Heart left ventricle (tissue), 16 donors: ENCODE measurements at regions not wholly inside any gene's neighbourhood (a gene's known extent, or its start where the extent isn't known, plus 50 kb on each side); places are given as distances from the start of the nearest gene placed in this dataset.
A peak's percentile ranks its signal among the peaks of the same experiment; 100 is the strongest.

Experiments
- ATAC-seq, 4 donors: fragments of 200-7000 bp; cut with Tn5 transposase; one replicate each; pipeline ENCODE4 v1.9.1; 2020 to 2022; ENCODE audit warnings: moderate library complexity in 4 of 4, mild to moderate bottlenecking in 3 of 4, moderate number of reproducible peaks in 1 of 4
- DNase-seq, 5 donors: peaks; one replicate each; pipeline ENCODE4 v3.0.0-alpha.2; 2020
- H3K27ac ChIP-seq, 12 donors: fragments of 200-600 bp; sonication (generic) in 4 of 12; one replicate each; pipeline versions ENCODE4 v1.5.0 to v1.8.0; 2016 to 2022; ENCODE audit warnings: mild to moderate bottlenecking in 2 of 12
- H3K27me3 ChIP-seq, 9 donors: fragments of 200-600 bp; sonication (generic) in 2 of 9; one replicate each; pipeline versions ENCODE4 v1.5.1 to v1.8.0; 2016 to 2022; ENCODE audit warnings: mild to moderate bottlenecking in 3 of 9
- H3K36me3 ChIP-seq, 9 donors: fragments of 200-600 bp; sonication (generic) in 2 of 9; one replicate each; pipeline versions ENCODE4 v1.5.0 to v1.8.0; 2018 to 2022; ENCODE audit warnings: mild to moderate bottlenecking in 2 of 9
- H3K4me1 ChIP-seq, 12 donors: fragments of 200-600 bp; sonication (generic) in 4 of 12; one replicate each; pipeline versions ENCODE4 v1.5.0 to v1.8.0; 2016 to 2022; ENCODE audit warnings: mild to moderate bottlenecking in 3 of 12
- H3K4me3 ChIP-seq, 12 donors: fragments of 200-600 bp; sonication (generic) in 4 of 12; one replicate each; pipeline versions ENCODE4 v1.5.0 to v1.8.0; 2017 to 2022; ENCODE audit warnings: mild to moderate bottlenecking in 9 of 12, moderate library complexity in 4 of 12
- H3K9me3 ChIP-seq, 12 donors: fragments of 200-600 bp; sonication (generic) in 4 of 12; one replicate each; pipeline versions ENCODE4 v1.5.0 to v1.8.0; 2016 to 2022; ENCODE audit warnings: mild to moderate bottlenecking in 1 of 12
- CTCF ChIP-seq, 12 donors: fragments of 200-600 bp; sonication (generic) in 4 of 12; IDR thresholded peaks; one replicate each; pipeline versions ENCODE4 v1.5.0 to v1.8.0; 2018 to 2022; ENCODE audit warnings: antibody characterized with exemption in 12 of 12, mild to moderate bottlenecking in 5 of 12
- POLR2A ChIP-seq, 2 donors: fragments of 450-650 bp; IDR thresholded peaks; one replicate each; pipeline ENCODE4 v1.6.1; 2017; ENCODE audit warnings: antibody characterized with exemption in 2 of 2, mild to moderate bottlenecking in 2 of 2, moderate library complexity in 2 of 2
- WGBS, 4 donors: extraction: QIAGEN DNeasy Blood & Tissue Kit in 2 of 4; methylation state at CpG; one replicate each; pipeline versions ENCODE4 v1.1.5 to v1.1.7; 2013 to 2018; 5-methylcytosine and 5-hydroxymethylcytosine counted together
- intact Hi-C, 10 donors: fragments of 100-400 bp; cut with DNase I; formaldehyde crosslinking; loops; one replicate each; pipeline versions ENCODE4 v1.11.1 to v1.14.2; 2022
- donor health status: ischemic (EF 13 %, LVEDD 7.1; RV severe dilation, severe dysfunction).
- donor health status: healthy with polysubstance abuse.
- donor health status: DM: no; HTN: yes; CAD: no.
- donor health status: DM: no; HTN: no; CAD: no.
- donor health status: ischemic (EF 25% LVEDD 6.9; RV normal size, moderate dysfunction).
- donor health status: ischemic (EF 25% LVEDD 5.7; RV mildly dilated, moderate dysfunction).
- donor health status: healthy.
- donor health status: DM: yes; HTN: yes; CAD: no.
- donor health status: ischemic (EF 35%, LVEDD 5.7; RV mildly dilated, moderate dysfunction).
- donor health status: nonischemic (EF 11% LVEDD 7.7; RV severe dilation, severe dysfunction).
- donor health status: DM: yes; HTN: yes; CAD: no.
- donor health status: PGD.
- donor health status: ischemic (EF 29% LVEDD 5.4; RV normal size, mild dysfunction).
- donor health status: nonischemic (EF 23%, LVEDD 6.1; RV moderate dilation, normal function).

DNA sequence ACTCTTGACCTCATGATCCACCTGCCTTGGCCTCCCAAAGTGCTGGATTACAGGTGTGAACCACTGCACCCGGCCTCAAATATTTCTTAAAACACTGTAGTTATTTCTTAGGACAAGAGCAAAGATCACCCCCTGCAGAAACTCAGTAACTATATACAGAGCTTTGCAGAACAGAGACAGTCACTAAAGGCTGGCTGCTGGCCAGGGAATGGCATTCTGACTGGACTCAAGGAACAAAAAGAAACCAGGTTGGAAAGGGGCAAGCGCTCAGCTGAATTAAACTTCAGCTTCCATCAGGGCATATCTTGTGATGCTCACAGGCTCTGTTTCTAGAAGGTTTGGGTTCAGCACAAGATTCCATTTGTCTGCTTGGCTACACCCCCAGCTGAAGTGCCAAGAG lies 95.8 kb downstream of the ADAMTS15 start:
- TF ChIP-seq CTCF (IDR thresholded peaks at IDR 0.05): no peak
- TF ChIP-seq POLR2A (IDR thresholded peaks at IDR 0.05): no peak
- intact Hi-C loops: no loop called here
- Histone ChIP-seq H3K9me3 (no peaks in the 10 kb centered on the region), H3K4me1 (peaks cover 0 to 8% (median 0%) of the 10 kb centered on the region in 12 donors), H3K27ac (no peak overlapping the region), H3K27me3 (no peaks in the 10 kb centered on the region), H3K4me3 (no peak overlapping the region), H3K36me3 (no peaks in the 10 kb centered on the region)
- no peak for DNase-seq
- 82 to 98% (median 90%) methylated on average over 2 of the region's 2 CpGs for WGBS, 4 donors
- ATAC-seq: peak in 1 of 4 donors; percentile 20

DNA sequence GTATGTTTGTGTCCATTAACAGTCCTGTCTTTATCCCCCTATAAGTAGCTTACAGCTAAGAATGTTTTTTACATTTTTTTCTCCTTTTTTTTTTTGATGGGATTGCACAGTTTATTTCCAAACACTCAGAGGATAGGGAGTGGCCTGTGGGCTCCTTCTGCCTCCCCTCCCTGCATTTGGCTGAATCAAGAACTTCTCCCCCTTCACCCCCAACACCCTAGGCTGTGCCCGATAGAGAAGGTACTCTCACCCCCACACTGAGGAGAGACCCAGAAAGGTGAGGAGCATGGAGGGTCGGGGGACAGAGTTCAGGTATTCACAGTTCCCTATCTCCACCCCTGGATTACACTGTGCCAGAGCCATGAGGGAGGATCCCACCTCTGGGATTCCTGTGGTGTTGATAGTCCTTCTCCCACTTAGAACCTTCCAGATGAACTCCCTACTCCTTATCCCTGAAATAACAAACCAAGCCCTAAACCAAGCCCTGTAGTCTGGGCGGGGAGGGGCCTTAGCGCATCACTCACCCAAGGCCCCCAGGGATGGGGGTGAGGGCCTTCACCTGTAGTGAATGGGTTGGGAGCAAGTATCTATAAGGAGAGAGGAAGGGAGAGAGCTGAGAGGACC lies 97.1 kb downstream of the ADAMTS15 start:
- Histone ChIP-seq H3K4me3 (no peak overlapping the region), H3K4me1 (peaks cover 0 to 3% (median 0%) of the 10 kb centered on the region in 12 donors), H3K36me3 (no peaks in the 10 kb centered on the region), H3K9me3 (no peaks in the 10 kb centered on the region), H3K27me3 (no peaks in the 10 kb centered on the region), H3K27ac (no peak overlapping the region)
- ATAC-seq: peak in 2 of 4 donors; percentile 13 to 29
- 85 to 94% (median 91%) methylated on average over 4 of the region's 4 CpGs for WGBS, 4 donors
- no peak for DNase-seq
- intact Hi-C loops: no loop called here
- TF ChIP-seq CTCF (IDR thresholded peaks at IDR 0.05) (no peak), POLR2A (IDR thresholded peaks at IDR 0.05) (no peak)

DNA sequence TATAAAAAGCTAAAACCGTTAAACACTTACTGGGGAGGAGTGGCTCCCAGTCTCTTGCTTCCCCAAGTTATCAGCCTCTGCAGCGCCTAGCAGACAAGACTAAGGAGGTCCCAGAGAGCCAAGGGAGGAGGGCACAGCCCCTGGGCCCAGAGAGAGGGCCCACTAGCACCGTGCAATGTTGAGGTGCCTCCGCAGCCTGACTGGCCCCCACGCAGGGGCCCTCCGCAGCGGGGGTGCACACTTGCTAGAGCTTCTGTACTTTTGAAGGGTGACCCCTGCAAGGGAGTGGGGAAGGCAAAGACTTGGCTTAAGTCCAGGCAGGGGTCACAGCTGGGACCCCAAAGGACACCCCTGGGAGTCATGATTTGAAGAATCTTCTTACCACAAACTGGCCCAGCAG lies 98.0 kb downstream of the ADAMTS15 start:
- no peaks in the 10 kb centered on the region for H3K27me3 ChIP-seq
- no peaks in the 10 kb centered on the region for H3K9me3 ChIP-seq
- 82 to 94% (median 92%) methylated on average over 7 of the region's 7 CpGs for WGBS, 4 donors
- H3K4me3 ChIP-seq: no peak overlapping the region
- intact Hi-C loops: no loop called here
- ATAC-seq (no peak), DNase-seq (no peak)
- H3K4me1 ChIP-seq: peaks cover 0 to 3% (median 0%) of the 10 kb centered on the region in 12 donors
- no peaks in the 10 kb centered on the region for H3K36me3 ChIP-seq
- no peak overlapping the region for H3K27ac ChIP-seq
- TF ChIP-seq POLR2A (IDR thresholded peaks at IDR 0.05) (no peak), CTCF (IDR thresholded peaks at IDR 0.05) (no peak)

DNA sequence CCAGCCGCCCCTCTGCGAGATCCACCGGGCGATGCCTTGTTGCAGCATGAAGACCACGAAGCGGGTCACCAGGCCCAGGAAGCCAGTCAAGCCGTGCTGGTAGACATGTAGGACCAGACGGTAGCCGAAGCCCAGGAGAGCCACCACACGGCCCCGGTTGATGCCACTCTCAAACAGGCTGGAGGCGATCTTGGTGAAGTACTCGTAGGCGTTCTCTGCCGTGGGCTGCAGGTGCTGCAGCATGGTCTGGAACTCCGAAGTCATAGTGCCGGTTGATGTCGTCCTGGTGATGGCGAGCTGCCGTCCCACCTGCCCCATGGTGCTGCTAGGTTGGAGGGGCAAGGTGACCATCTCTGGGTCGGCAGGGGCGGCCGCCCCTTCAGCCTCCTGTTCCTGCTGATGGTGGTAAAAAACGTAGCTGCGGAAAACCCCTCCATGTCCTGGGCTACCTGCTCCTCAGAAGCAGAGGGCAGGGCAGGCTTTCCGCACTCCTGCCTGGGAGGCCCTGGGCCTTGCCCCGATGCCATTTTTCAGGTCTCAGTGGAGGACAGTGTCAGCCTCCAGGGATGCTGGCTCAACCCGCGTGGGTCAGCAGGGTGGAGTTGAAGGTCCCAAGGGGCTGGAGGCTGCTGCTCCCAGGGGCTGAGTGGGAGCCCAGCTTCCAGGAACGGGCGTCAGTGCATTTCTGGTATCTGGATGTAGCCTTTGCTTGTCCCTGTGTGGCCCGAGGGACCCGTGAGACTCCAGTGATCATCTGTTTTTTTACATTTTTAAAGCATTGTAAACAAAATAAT lies 98.7 kb downstream of the ADAMTS15 start:
- no peaks in the 10 kb centered on the region for H3K36me3 ChIP-seq
- H3K9me3 ChIP-seq: no peaks in the 10 kb centered on the region
- DNase-seq: peak in 2 of 5 donors; percentile 54 to 59
- peaks cover 0 to 3% (median 0%) of the 10 kb centered on the region in 12 donors for H3K4me1 ChIP-seq
- no peaks in the 10 kb centered on the region for H3K27me3 ChIP-seq
- no peak overlapping the region for H3K27ac ChIP-seq
- ATAC-seq: peak in 3 of 4 donors; percentile 27 to 48 (median 33)
- intact Hi-C loops: no loop called here
- TF ChIP-seq POLR2A (IDR thresholded peaks at IDR 0.05): no peak
- TF ChIP-seq CTCF (IDR thresholded peaks at IDR 0.05): no peak
- 78 to 94% (median 89%) methylated on average over 14 to 33 of the region's 33 CpGs for WGBS, 4 donors
- H3K4me3 ChIP-seq: no peak overlapping the region
